ENCODE measurements at regions not wholly inside any gene's neighbourhood (a gene's known extent, or its start where the extent isn't known, plus 50 kb on each side); places are given as distances from the start of the nearest gene placed in this dataset.
"Not testable (repeated sequence)": the region's sequence is repeated elsewhere in the genome, so short reads cannot be mapped to it uniquely, and the experiment has no call there.

DNA sequence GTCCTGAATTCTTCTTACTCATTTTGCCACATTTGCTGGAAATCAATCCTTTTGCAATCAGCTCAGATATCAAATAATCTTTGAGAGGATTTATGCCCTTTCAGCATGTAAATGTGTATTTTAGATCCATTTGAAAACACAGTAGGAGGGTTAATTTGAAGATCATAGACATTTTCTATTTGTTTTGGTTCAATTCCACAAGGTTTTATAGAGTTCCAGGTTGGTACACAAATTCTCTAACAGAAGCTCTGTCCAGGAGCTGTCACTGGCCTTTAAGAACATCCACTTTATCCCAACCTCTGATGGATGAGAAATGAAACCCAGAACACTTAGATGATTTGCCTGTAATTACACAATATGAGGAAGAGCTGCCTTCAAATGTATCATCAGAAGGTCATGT is 157.3 kb upstream of the CHAC2 start:
- no peaks in the 10 kb centered on the region for H3K27me3 ChIP-seq
- no peaks in the 10 kb centered on the region for H3K9me3 ChIP-seq
- intact Hi-C loops (cut with DNase I): no loop called here
- H3K4me1 ChIP-seq: no peaks in the 10 kb centered on the region
- DNase-seq (no peak), ATAC-seq (no peak)
- no peak overlapping the region for H3K4me3 ChIP-seq
- H3K27ac ChIP-seq: no peak overlapping the region
- no peaks in the 10 kb centered on the region for H3K36me3 ChIP-seq
- TF ChIP-seq, protein P1, sequence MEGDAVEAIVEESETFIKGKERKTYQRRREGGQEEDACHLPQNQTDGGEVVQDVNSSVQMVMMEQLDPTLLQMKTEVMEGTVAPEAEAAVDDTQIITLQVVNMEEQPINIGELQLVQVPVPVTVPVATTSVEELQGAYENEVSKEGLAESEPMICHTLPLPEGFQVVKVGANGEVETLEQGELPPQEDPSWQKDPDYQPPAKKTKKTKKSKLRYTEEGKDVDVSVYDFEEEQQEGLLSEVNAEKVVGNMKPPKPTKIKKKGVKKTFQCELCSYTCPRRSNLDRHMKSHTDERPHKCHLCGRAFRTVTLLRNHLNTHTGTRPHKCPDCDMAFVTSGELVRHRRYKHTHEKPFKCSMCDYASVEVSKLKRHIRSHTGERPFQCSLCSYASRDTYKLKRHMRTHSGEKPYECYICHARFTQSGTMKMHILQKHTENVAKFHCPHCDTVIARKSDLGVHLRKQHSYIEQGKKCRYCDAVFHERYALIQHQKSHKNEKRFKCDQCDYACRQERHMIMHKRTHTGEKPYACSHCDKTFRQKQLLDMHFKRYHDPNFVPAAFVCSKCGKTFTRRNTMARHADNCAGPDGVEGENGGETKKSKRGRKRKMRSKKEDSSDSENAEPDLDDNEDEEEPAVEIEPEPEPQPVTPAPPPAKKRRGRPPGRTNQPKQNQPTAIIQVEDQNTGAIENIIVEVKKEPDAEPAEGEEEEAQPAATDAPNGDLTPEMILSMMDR (IDR thresholded peaks at IDR 0.05): no peak
- no peak for TF ChIP-seq POLR2A (IDR thresholded peaks at IDR 0.05)

DNA sequence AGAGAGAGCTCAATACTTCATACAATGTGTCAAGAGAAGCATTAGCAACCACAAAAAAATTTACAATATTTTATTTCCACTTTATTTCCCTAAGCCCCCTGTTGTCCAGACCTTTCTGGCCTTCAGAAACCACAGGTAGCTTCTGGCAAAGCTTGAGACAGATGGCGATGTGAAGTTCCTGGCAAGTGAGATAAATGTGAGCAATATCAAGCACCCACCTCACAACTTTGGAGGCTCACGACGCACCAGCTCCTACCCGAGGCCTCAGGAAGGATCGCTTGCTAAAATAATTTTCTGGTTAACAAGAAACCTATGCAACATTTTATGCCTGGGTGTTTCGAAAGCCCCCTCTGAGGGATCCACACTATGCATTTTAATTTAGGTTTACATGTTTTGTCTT is 158.1 kb upstream of the CHAC2 start:
- WGBS (ENCODE audit: insufficient coverage, low coverage, low lambda C conversion rate, missing lambda C conversion rate): 80% methylated on average over 5 of the region's 6 CpGs
- Histone ChIP-seq H3K4me3 (no peak overlapping the region), H3K27ac (no peak overlapping the region), H3K9me3 (no peaks in the 10 kb centered on the region), H3K36me3 (no peaks in the 10 kb centered on the region), H3K4me1 (no peaks in the 10 kb centered on the region), H3K27me3 (no peaks in the 10 kb centered on the region)
- intact Hi-C loops (cut with DNase I): no loop called here
- no peak for ATAC-seq
- no peak for DNase-seq
- TF ChIP-seq POLR2A (IDR thresholded peaks at IDR 0.05): no peak
- TF ChIP-seq, protein P1 (IDR thresholded peaks at IDR 0.05): no peak

DNA sequence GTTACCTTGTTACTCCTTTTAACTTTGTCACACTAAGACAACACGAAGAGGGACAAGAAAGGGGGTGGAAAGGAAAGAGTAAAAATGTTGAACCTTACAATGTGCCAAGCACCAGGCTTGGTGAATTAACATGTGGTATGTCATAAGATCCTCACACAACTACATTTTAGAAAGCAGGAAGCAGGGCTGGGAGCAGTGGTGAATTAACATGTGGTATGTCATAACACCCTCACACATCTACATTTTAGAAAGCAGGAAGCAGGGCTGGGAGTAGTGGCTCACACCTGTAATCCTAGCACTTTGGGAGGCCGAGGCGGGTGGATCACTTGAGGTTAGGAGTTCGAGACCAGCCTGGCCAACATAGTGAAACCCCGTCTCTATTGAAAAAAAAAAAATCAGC is 159.3 kb upstream of the CHAC2 start:
- intact Hi-C loops (cut with DNase I): no loop called here
- H3K27me3 ChIP-seq: no peaks in the 10 kb centered on the region
- DNase-seq (no peak), ATAC-seq (no peak)
- WGBS (ENCODE audit: insufficient coverage, low coverage, low lambda C conversion rate, missing lambda C conversion rate): 72% methylated on average over 5 of the region's 5 CpGs
- no peak overlapping the region for H3K4me3 ChIP-seq
- H3K9me3 ChIP-seq: no peaks in the 10 kb centered on the region
- no peaks in the 10 kb centered on the region for H3K4me1 ChIP-seq
- H3K36me3 ChIP-seq: no peaks in the 10 kb centered on the region
- TF ChIP-seq, protein P1 (IDR thresholded peaks at IDR 0.05): no peak
- TF ChIP-seq POLR2A (IDR thresholded peaks at IDR 0.05): no peak
- no peak overlapping the region for H3K27ac ChIP-seq

- no peak for TF ChIP-seq POLR2A (IDR thresholded peaks at IDR 0.05)
- TF ChIP-seq, protein P1 (IDR thresholded peaks at IDR 0.05): no peak
- intact Hi-C loops (cut with DNase I): no loop called here
- Histone ChIP-seq H3K9me3 (no peaks in the 10 kb centered on the region), H3K4me1 (no peaks in the 10 kb centered on the region), H3K4me3 (no peak overlapping the region), H3K27me3 (no peaks in the 10 kb centered on the region), H3K36me3 (no peaks in the 10 kb centered on the region), H3K27ac (no peak overlapping the region)
- 72% methylated on average over 3 of the region's 3 CpGs for WGBS (ENCODE audit: insufficient coverage, low coverage, low lambda C conversion rate, missing lambda C conversion rate)
- DNase-seq (no peak), ATAC-seq (no peak)
These were observed 166.8 kb upstream of the CHAC2 start for GRCh38 chr2:53600815-53601214.

- intact Hi-C loops (cut with DNase I); DNase-seq; H3K27me3 ChIP-seq; H3K36me3 ChIP-seq; H3K4me3 ChIP-seq; ATAC-seq; H3K9me3 ChIP-seq; H3K27ac ChIP-seq; H3K4me1 ChIP-seq: not testable (repeated sequence)
- 79% methylated on average over 8 of the region's 38 CpGs for WGBS (ENCODE audit: insufficient coverage, low coverage, low lambda C conversion rate, missing lambda C conversion rate)
These were observed 180.6 kb upstream of the CHAC2 start for GRCh38 chr2:53586733-53587612.

All from right lobe of liver (tissue), 6 donors.